Spleen (tissue), 11 donors: ENCODE measurements at regions not wholly inside any gene's neighbourhood (a gene's known extent, or its start where the extent isn't known, plus 50 kb on each side); places are given as distances from the start of the nearest gene placed in this dataset.

Experiments
- DNase-seq: peaks from one replicate; pipeline ENCODE4 v3.0.0-alpha.2; 2020
- H3K27ac ChIP-seq, 8 donors: fragments of 200-600 bp; sonication (generic) in 7 of 8; 1 replicate in 4 of 8; 2 replicates in 4 of 8; pipeline versions ENCODE4 v1.5.0 to v1.8.0; 2016 to 2021; ENCODE audit warnings: inconsistent platforms in 4 of 8, mild to moderate bottlenecking in 4 of 8, moderate library complexity in 1 of 8
- H3K27me3 ChIP-seq, 7 donors: fragments of 200-600 bp; sonication (generic) in 6 of 7; replicated peaks in 1 of 7; 1 replicate in 4 of 7; 2 replicates in 3 of 7; pipeline versions ENCODE4 v1.5.0 to v1.8.0; 2016 to 2021; ENCODE audit warnings: inconsistent platforms in 3 of 7, mild to moderate bottlenecking in 1 of 7
- H3K36me3 ChIP-seq, 6 donors: fragments of 200-600 bp; sonication (generic) in 5 of 6; 1 replicate in 4 of 6; 2 replicates in 2 of 6; pipeline versions ENCODE4 v1.5.0 to v1.8.0; 2016 to 2021; ENCODE audit warnings: inconsistent platforms in 2 of 6
- H3K4me1 ChIP-seq, 6 donors: fragments of 200-600 bp; sonication (generic) in 5 of 6; 1 replicate in 3 of 6; 2 replicates in 3 of 6; pipeline versions ENCODE4 v1.5.0 to v1.8.0; 2016 to 2021; ENCODE audit warnings: inconsistent platforms in 3 of 6
- H3K4me3 ChIP-seq, 8 donors: fragments of 200-600 bp; sonication (generic) in 7 of 8; 1 replicate in 4 of 8; 2 replicates in 4 of 8; pipeline versions ENCODE4 v1.5.0 to v1.8.0; 2016 to 2021; ENCODE audit warnings: inconsistent platforms in 4 of 8, mild to moderate bottlenecking in 4 of 8, moderate library complexity in 2 of 8
- H3K9me3 ChIP-seq, 8 donors: fragments of 200-600 bp; sonication (generic) in 7 of 8; 1 replicate in 4 of 8; 2 replicates in 4 of 8; pipeline versions ENCODE4 v1.5.0 to v1.8.0; 2016 to 2021; ENCODE audit warnings: inconsistent platforms in 4 of 8
- CTCF ChIP-seq, 11 experiments: fragments of 200-600 bp in 7 of 11; fragments of 450-650 bp in 4 of 11; sonication (generic) in 4 of 11; IDR thresholded peaks in 8 of 11; conservative IDR thresholded peaks in 3 of 11; 1 replicate in 7 of 11; 2 replicates in 4 of 11; pipeline versions ENCODE4 v1.4.0 to v1.8.0; 2016 to 2021; ENCODE audit warnings: antibody characterized with exemption in 11 of 11, inconsistent platforms in 4 of 11, mild to moderate bottlenecking in 1 of 11
- POLR2A ChIP-seq, 3 donors: fragments of 450-650 bp; IDR thresholded peaks; one replicate each; pipeline ENCODE4 v1.5.1; 2017; ENCODE audit warnings: antibody characterized with exemption in 3 of 3, mild to moderate bottlenecking in 1 of 3
- POLR2AphosphoS5 ChIP-seq, 3 donors: sonication (generic); formaldehyde crosslinking; IDR thresholded peaks; one replicate each; pipeline ENCODE4 v1.5.1; 2017; ENCODE audit warnings: antibody characterized with exemption in 3 of 3
- WGBS, 5 donors: extraction: QIAGEN DNeasy Blood & Tissue Kit in 3 of 5; methylation state at CpG; one replicate each; pipeline versions ENCODE4 v1.1.5 to v1.1.7; 2013 to 2018; 5-methylcytosine and 5-hydroxymethylcytosine counted together
- intact Hi-C: fragments of 100-400 bp; cut with DNase I; formaldehyde crosslinking; loops from one replicate; pipeline ENCODE4 v1.15.0; 2023; ENCODE audit warnings: low total_unique reads
- donor health status: healthy with polysubstance abuse.
- donor health status: DM: no; HTN: no; CAD: no; lungs with moderate emphysema.
- donor health status: DM: no; HTN: no; CAD: no.
- donor health status: Bipolar disorder and iron deficiency.
- donor health status: healthy.
- donor health status: DM: no; HTN: no; CAD: no.
- donor health status: DM: yes; HTN: yes; CAD: no.

- no peak overlapping the region for H3K27ac ChIP-seq
- intact Hi-C loops: no loop called here
- H3K4me1 ChIP-seq: no peaks in the 10 kb centered on the region
- TF ChIP-seq POLR2A (IDR thresholded peaks at IDR 0.05): no peak
- no peak for TF ChIP-seq CTCF (IDR thresholded peaks at IDR 0.05 in 8 of 11, conservative IDR thresholded peaks at IDR 0.05 in 3 of 11)
- no peak for TF ChIP-seq POLR2AphosphoS5 (IDR thresholded peaks at IDR 0.05)
- peaks cover 0 to 22% (median 0%) of the 10 kb centered on the region in 7 donors for H3K27me3 ChIP-seq
- no peaks in the 10 kb centered on the region for H3K36me3 ChIP-seq
- H3K4me3 ChIP-seq: no peak overlapping the region
- no peak for DNase-seq
- H3K9me3 ChIP-seq: peaks cover 0 to 38% (median 33%) of the 10 kb centered on the region in 8 donors
Measured at GRCh38 chr2:226589043-226589442, 210.6 kb downstream of the IRS1 start.

GRCh38 chr2:226585130-226585561, 214.5 kb downstream of the IRS1 start:
- no peak for DNase-seq
- Histone ChIP-seq H3K4me1 (no peaks in the 10 kb centered on the region), H3K36me3 (no peaks in the 10 kb centered on the region), H3K27ac (no peak overlapping the region), H3K27me3 (peaks cover 0 to 8% (median 0%) of the 10 kb centered on the region in 7 donors), H3K9me3 (peaks cover 0 to 34% (median 31%) of the 10 kb centered on the region in 8 donors), H3K4me3 (no peak overlapping the region)
- TF ChIP-seq POLR2AphosphoS5 (IDR thresholded peaks at IDR 0.05) (no peak), POLR2A (IDR thresholded peaks at IDR 0.05) (no peak), CTCF (IDR thresholded peaks at IDR 0.05 in 8 of 11, conservative IDR thresholded peaks at IDR 0.05 in 3 of 11) (no peak)
- intact Hi-C loops: no loop called here
- WGBS, 5 donors: 43 to 73% (median 59%) methylated on average over 1 of the region's 1 CpG

- no peak for DNase-seq
- intact Hi-C loops: no loop called here
- Histone ChIP-seq H3K4me1 (no peaks in the 10 kb centered on the region), H3K9me3 (peaks cover 0 to 28% (median 27%) of the 10 kb centered on the region in 8 donors), H3K27me3 (peaks cover 0 to 8% (median 0%) of the 10 kb centered on the region in 7 donors), H3K4me3 (no peak overlapping the region), H3K36me3 (no peaks in the 10 kb centered on the region), H3K27ac (no peak overlapping the region)
- WGBS, 5 donors: 84 to 91% (median 88%) methylated on average over 3 of the region's 3 CpGs
- TF ChIP-seq CTCF (IDR thresholded peaks at IDR 0.05 in 8 of 11, conservative IDR thresholded peaks at IDR 0.05 in 3 of 11): no peak
- no peak for TF ChIP-seq POLR2A (IDR thresholded peaks at IDR 0.05)
- TF ChIP-seq POLR2AphosphoS5 (IDR thresholded peaks at IDR 0.05): no peak
Measured at GRCh38 chr2:226584518-226585055, 215.0 kb downstream of the IRS1 start.

GRCh38 chr2:226583715-226584114, 215.9 kb downstream of the IRS1 start:
- no peak for DNase-seq
- H3K9me3 ChIP-seq: peaks cover 0 to 20% (median 18%) of the 10 kb centered on the region in 8 donors
- no peak overlapping the region for H3K4me3 ChIP-seq
- TF ChIP-seq POLR2AphosphoS5 (IDR thresholded peaks at IDR 0.05) (no peak), CTCF (IDR thresholded peaks at IDR 0.05 in 8 of 11, conservative IDR thresholded peaks at IDR 0.05 in 3 of 11) (no peak), POLR2A (IDR thresholded peaks at IDR 0.05) (no peak)
- no peaks in the 10 kb centered on the region for H3K4me1 ChIP-seq
- H3K36me3 ChIP-seq: no peaks in the 10 kb centered on the region
- peaks cover 0 to 8% (median 0%) of the 10 kb centered on the region in 7 donors for H3K27me3 ChIP-seq
- intact Hi-C loops: no loop called here
- WGBS, 5 donors: 58 to 83% (median 69%) methylated on average over 1 of the region's 1 CpG
- H3K27ac ChIP-seq: no peak overlapping the region
